Left ventricle myocardium superior (tissue), 1 donor: ENCODE measurements at regions not wholly inside any gene's neighbourhood (a gene's known extent, or its start where the extent isn't known, plus 50 kb on each side); places are given as distances from the start of the nearest gene placed in this dataset.
A peak's percentile ranks its signal among the peaks of the same experiment; 100 is the strongest.
"Not testable (repeated sequence)": the region's sequence is repeated elsewhere in the genome, so short reads cannot be mapped to it uniquely, and the experiment has no call there.

ENCODE experiments used
- ATAC-seq: fragments of 200-7000 bp; cut with Tn5 transposase; one replicate; pipeline ENCODE4 v1.9.1; 2020; ENCODE audit warnings: mild to moderate bottlenecking, moderate library complexity
- DNase-seq: peaks from one replicate; pipeline ENCODE4 v3.0.0-alpha.2; 2020
- intact Hi-C: fragments of 100-400 bp; cut with micrococcal nuclease; formaldehyde crosslinking; loops from one replicate; pipeline ENCODE4 v1.11.0; 2022
- donor health status: DM: no; HTN: yes; CAD: no; lungs with severe emphysema.

- DNase-seq, ATAC-seq, intact Hi-C loops: not testable (repeated sequence)
Measured at GRCh38 chr21:32823296-32823695, 51.7 kb upstream of the PAXBP1 start.

- no peak for DNase-seq
- ATAC-seq: no peak
- intact Hi-C loops: loop anchor here (5.0 kb wide), 1 partner anchor 148 kb away; no protein-coding TSS in a partner anchor
Measured at GRCh38 chr21:32824950-32825349, 53.4 kb upstream of the PAXBP1 start.

GRCh38 chr21:32826329-32827167 is 55.0 kb upstream of the PAXBP1 start:
- no peak for DNase-seq
- intact Hi-C loops: loop anchor here (5.0 kb wide), 1 partner anchor 149 kb away; no protein-coding TSS in a partner anchor
- peak; percentile 74 for ATAC-seq

GRCh38 chr21:32828908-32829307 is 57.4 kb upstream of the PAXBP1 start:
- intact Hi-C loops: loop anchor here (5.0 kb wide), 1 partner anchor 152 kb away; no protein-coding TSS in a partner anchor
- ATAC-seq (no peak), DNase-seq (no peak)

GRCh38 chr21:32829504-32829903 is 57.9 kb upstream of the PAXBP1 start:
- intact Hi-C loops: loop anchor here (5.0 kb wide), 1 partner anchor 152 kb away; no protein-coding TSS in a partner anchor
- ATAC-seq (no peak), DNase-seq (no peak)

- intact Hi-C loops, ATAC-seq, DNase-seq: not testable (repeated sequence)
Measured at GRCh38 chr21:32831779-32832178, 60.2 kb upstream of the PAXBP1 start.

- no peak for DNase-seq
- intact Hi-C loops: no loop called here
Measured at GRCh38 chr21:32834211-32834915, 62.8 kb upstream of the PAXBP1 start.

GRCh38 chr21:32834916-32835235 is 63.3 kb upstream of the PAXBP1 start:
- DNase-seq (no peak), ATAC-seq (no peak)
- intact Hi-C loops: no loop called here

More at GRCh38 chr21:32834211-32834915, 62.8 kb upstream of the PAXBP1 start:
- no peak for ATAC-seq

GRCh38 chr21:32842146-32842545 is 70.6 kb upstream of the PAXBP1 start:
- intact Hi-C loops: no loop called here

GRCh38 chr21:32843561-32843960 is 72.0 kb upstream of the PAXBP1 start:
- DNase-seq (no peak), ATAC-seq (no peak)
- intact Hi-C loops: no loop called here

More at GRCh38 chr21:32842146-32842545, 70.6 kb upstream of the PAXBP1 start:
- ATAC-seq (no peak), DNase-seq (no peak)

GRCh38 chr21:32844076-32844475 is 72.5 kb upstream of the PAXBP1 start:
- ATAC-seq: no peak
- intact Hi-C loops: no loop called here
- no peak for DNase-seq

- intact Hi-C loops: no loop called here
- ATAC-seq (no peak), DNase-seq (no peak)
Measured at GRCh38 chr21:32844653-32845436, 73.3 kb upstream of the PAXBP1 start.

GRCh38 chr21:32858628-32859027 is 87.1 kb upstream of the PAXBP1 start:
- intact Hi-C loops: no loop called here
- ATAC-seq: no peak

GRCh38 chr21:32860399-32860798 is 88.8 kb upstream of the PAXBP1 start:
- ATAC-seq (no peak), DNase-seq (no peak)
- intact Hi-C loops: no loop called here

More at GRCh38 chr21:32858628-32859027, 87.1 kb upstream of the PAXBP1 start:
- no peak for DNase-seq

- ATAC-seq: no peak
- intact Hi-C loops: no loop called here
- no peak for DNase-seq
Measured at GRCh38 chr21:32861866-32862265, 90.3 kb upstream of the PAXBP1 start.

GRCh38 chr21:32867597-32867996 is 96.0 kb upstream of the PAXBP1 start:
- ATAC-seq: no peak
- DNase-seq: no peak
- intact Hi-C loops: no loop called here

- intact Hi-C loops: no loop called here
- DNase-seq: no peak
- no peak for ATAC-seq
Measured at GRCh38 chr21:32868631-32869454, 97.3 kb upstream of the PAXBP1 start.

- DNase-seq: no peak
- ATAC-seq: no peak
- intact Hi-C loops: no loop called here
Measured at GRCh38 chr21:32869459-32869858, 97.9 kb upstream of the PAXBP1 start.

GRCh38 chr21:32876426-32876825 is 104.9 kb upstream of the PAXBP1 start:
- ATAC-seq (no peak), DNase-seq (no peak)
- intact Hi-C loops: no loop called here
